ENCODE measurements at regions not wholly inside any gene's neighbourhood (a gene's known extent, or its start where the extent isn't known, plus 50 kb on each side); places are given as distances from the start of the nearest gene placed in this dataset.

DNA sequence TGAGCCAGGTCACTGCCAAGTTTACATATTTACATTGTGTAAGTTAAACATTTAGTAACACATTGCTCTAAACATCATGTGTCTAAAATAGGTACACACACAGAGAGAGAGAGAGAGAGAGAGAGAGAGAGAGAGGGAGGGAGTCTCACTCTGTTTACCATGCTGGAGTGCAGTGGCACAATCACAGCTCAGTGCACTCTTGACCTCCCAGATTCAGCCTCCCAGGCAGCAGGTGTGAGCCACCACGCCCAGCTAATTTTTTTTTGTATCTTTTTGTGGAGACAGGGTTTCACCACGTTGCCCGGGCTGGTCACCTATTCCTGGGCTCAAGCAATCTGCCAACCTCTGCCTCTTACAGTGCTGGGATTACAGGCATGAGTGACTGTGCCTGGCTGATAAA lies 1045.3 kb downstream of the TLE1 start:
- no peak overlapping the region for H3K4me2 ChIP-seq (ENCODE audit: insufficient read depth, insufficient read length, low read length)
- no peaks in the 10 kb centered on the region for H3K79me1 ChIP-seq (ENCODE audit: insufficient read depth, low read depth, low read length, poor library complexity, severe bottlenecking)
- H2BK5ac ChIP-seq (ENCODE audit: insufficient read length, low read length), result no peak overlapping the region
- no peaks in the 10 kb centered on the region for H3K9me3 ChIP-seq (ENCODE audit: control insufficient read depth, low read depth, low read length)
- H2BK120ac ChIP-seq (ENCODE audit: low read depth, low read length, poor library complexity, severe bottlenecking), result no peak overlapping the region
- no peak overlapping the region for H4K5ac ChIP-seq (ENCODE audit: insufficient read length, low read depth, low read length)
- no peaks in the 10 kb centered on the region for H3K27me3 ChIP-seq (ENCODE audit: insufficient read depth, low read length)
- H3K36me3 Mint-ChIP-seq (ENCODE audit: insufficient read depth in 1 of 3, low read depth in 3 of 3), result no peaks in the 10 kb centered on the region
- DNase-seq, result no peak
- H2BK20ac ChIP-seq (ENCODE audit: low read depth, low read length, poor library complexity, severe bottlenecking), result no peak overlapping the region
- no peak overlapping the region for H3K14ac ChIP-seq (ENCODE audit: insufficient read depth, low read length)
- no peak overlapping the region for H3K27ac Mint-ChIP-seq
- no peak overlapping the region for H2BK12ac ChIP-seq (ENCODE audit: insufficient read length, low read depth, low read length)
- no peak overlapping the region for H3K56ac ChIP-seq (ENCODE audit: insufficient read length, low read depth, low read length)
- no peaks in the 10 kb centered on the region for H4K20me1 ChIP-seq (ENCODE audit: control insufficient read depth, insufficient read depth, insufficient read length)
- H2AK5ac ChIP-seq (ENCODE audit: insufficient read length, low read length), result no peak overlapping the region
- no peak overlapping the region for H3K4me3 Mint-ChIP-seq
- H3K27me3 Mint-ChIP-seq (ENCODE audit: low read depth), result no peaks in the 10 kb centered on the region
- no peak overlapping the region for H3K23ac ChIP-seq (ENCODE audit: insufficient read length, low read depth, low read length)
- no peaks in the 10 kb centered on the region for H3K79me2 ChIP-seq (ENCODE audit: insufficient read depth, low read length)
- H4K8ac ChIP-seq (replicated peaks; ENCODE audit: insufficient read length, low read depth, low read length), result no peak overlapping the region
- no peak overlapping the region for H3K9ac ChIP-seq (ENCODE audit: extremely low read depth, insufficient read length, low read length)
- no CpG with 5 or more reads among the region's 3 CpGs for WGBS (ENCODE audit: extremely low coverage, insufficient read length, low lambda C conversion rate)
- H3T11ph ChIP-seq (ENCODE audit: low read length), result no peak overlapping the region
- no peaks in the 10 kb centered on the region for H3K4me1 ChIP-seq (ENCODE audit: insufficient read depth, low read length)
- no peak overlapping the region for H3K27ac ChIP-seq (ENCODE audit: insufficient read length, low read depth, low read length)
- no peak overlapping the region for H3K4ac ChIP-seq (ENCODE audit: low read depth, low read length)
- H3K4me1 Mint-ChIP-seq, result peaks cover 0 to 4% of the 10 kb centered on the region in 2 experiments; a peak in 1 of 4 replicates
- H4K91ac ChIP-seq (ENCODE audit: insufficient read length, low read depth, low read length), result no peak overlapping the region
- no peak overlapping the region for H3K18ac ChIP-seq (ENCODE audit: insufficient read length, low read depth, low read length)
- no peaks in the 10 kb centered on the region for H3K23me2 ChIP-seq (ENCODE audit: insufficient read length, low read depth, low read length, poor library complexity, severe bottlenecking)
- H3K9me3 Mint-ChIP-seq, result no peaks in the 10 kb centered on the region
- H2AFZ ChIP-seq (ENCODE audit: low read length), result no peak overlapping the region
- no peak overlapping the region for H2BK15ac ChIP-seq (ENCODE audit: low read depth, low read length)
- TF ChIP-seq, protein P1, sequence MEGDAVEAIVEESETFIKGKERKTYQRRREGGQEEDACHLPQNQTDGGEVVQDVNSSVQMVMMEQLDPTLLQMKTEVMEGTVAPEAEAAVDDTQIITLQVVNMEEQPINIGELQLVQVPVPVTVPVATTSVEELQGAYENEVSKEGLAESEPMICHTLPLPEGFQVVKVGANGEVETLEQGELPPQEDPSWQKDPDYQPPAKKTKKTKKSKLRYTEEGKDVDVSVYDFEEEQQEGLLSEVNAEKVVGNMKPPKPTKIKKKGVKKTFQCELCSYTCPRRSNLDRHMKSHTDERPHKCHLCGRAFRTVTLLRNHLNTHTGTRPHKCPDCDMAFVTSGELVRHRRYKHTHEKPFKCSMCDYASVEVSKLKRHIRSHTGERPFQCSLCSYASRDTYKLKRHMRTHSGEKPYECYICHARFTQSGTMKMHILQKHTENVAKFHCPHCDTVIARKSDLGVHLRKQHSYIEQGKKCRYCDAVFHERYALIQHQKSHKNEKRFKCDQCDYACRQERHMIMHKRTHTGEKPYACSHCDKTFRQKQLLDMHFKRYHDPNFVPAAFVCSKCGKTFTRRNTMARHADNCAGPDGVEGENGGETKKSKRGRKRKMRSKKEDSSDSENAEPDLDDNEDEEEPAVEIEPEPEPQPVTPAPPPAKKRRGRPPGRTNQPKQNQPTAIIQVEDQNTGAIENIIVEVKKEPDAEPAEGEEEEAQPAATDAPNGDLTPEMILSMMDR (conservative IDR thresholded peaks at IDR 0.05), result no peak

All from H9 (cell line).